Naive B cell (primary cell): ENCODE measurements at regions not wholly inside any gene's neighbourhood (a gene's known extent, or its start where the extent isn't known, plus 50 kb on each side); places are given as distances from the start of the nearest gene placed in this dataset.
A peak's percentile ranks its signal among the peaks of the same experiment; 100 is the strongest.

Source experiments
- ATAC-seq, 2 donors: fragments of 150-1000 bp; cut with Tn5 transposase; 2 replicates each; pipeline ENCODE4 v1.10.0; 2021; ENCODE audit warnings: low read depth in 2 of 2, mild to moderate bottlenecking in 2 of 2, moderate library complexity in 2 of 2
- DNase-seq: peaks from one replicate; pipeline ENCODE4 v3.0.0; 2022
- H3K27ac Mint-ChIP-seq, 6 donors: one replicate each; pipeline ENCODE4 v1.8.0; 2020 to 2022; ENCODE audit warnings: mild to moderate bottlenecking in 6 of 6, mixed read lengths in 6 of 6, moderate library complexity in 5 of 6, inconsistent platforms in 2 of 6
- H3K27me3 Mint-ChIP-seq, 3 donors: one replicate each; pipeline ENCODE4 v1.8.0; 2021 to 2022; ENCODE audit warnings: mixed read lengths in 3 of 3, mild to moderate bottlenecking in 1 of 3
- H3K36me3 Mint-ChIP-seq, 2 donors: one replicate each; pipeline ENCODE4 v1.8.0; 2020 to 2022; ENCODE audit warnings: mixed read lengths in 2 of 2, inconsistent platforms in 1 of 2, mild to moderate bottlenecking in 1 of 2
- H3K4me1 Mint-ChIP-seq, 3 donors: one replicate each; pipeline ENCODE4 v1.8.0; 2020 to 2022; ENCODE audit warnings: mixed read lengths in 3 of 3, inconsistent platforms in 1 of 3, mild to moderate bottlenecking in 1 of 3, moderate library complexity in 1 of 3
- H3K4me3 Mint-ChIP-seq, 8 donors: one replicate each; pipeline ENCODE4 v1.8.0; 2020 to 2022; ENCODE audit warnings: mild to moderate bottlenecking in 8 of 8, mixed read lengths in 8 of 8, moderate library complexity in 8 of 8, inconsistent platforms in 2 of 8
- H3K9me3 Mint-ChIP-seq, 7 donors: one replicate each; pipeline ENCODE4 v1.8.0; 2020 to 2022; ENCODE audit warnings: mixed read lengths in 7 of 7, mild to moderate bottlenecking in 5 of 7, inconsistent platforms in 2 of 7, moderate library complexity in 1 of 7

DNA sequence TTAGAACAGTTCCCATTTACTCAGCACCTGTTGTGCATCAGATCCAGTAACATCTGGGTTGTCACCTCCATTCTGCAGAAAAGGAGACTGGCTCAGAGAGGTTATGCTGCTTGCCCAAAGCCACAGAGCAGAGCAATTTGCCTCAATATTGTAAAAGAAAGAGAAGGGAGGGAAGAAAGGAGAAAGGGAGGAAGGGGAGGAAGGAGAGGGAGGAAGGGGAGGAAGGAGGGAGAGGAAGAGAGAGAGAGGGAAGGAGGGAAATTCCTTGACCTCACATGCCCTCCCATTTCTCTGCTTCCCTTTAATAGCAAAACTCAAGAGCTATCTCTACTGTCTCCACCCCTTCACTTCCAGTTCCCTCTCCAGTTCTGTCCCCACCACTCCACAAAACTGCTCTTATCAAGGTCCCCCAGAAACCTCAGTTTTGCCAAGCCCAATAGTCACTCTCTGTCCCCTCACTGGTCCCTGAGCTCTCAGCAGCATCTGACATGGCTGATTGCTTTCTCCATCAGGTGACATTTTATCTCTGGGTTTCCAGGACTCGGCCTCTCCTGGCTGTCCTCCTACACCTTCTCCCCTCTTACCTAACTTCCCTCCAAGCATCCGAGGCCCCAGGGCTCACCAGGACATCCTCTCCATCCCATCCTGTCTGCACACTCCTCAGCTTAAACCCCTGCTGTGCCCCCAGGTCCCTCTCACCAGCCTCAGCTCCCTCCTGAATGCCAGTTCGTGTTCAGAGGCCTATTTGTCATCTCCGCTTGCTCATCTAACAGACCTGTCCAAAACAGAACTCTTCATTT, 104.7 kb upstream of the LINGO1 start:
- H3K27me3 Mint-ChIP-seq = peaks cover 21 to 51% (median 49%) of the 10 kb centered on the region in 3 donors
- no peaks in the 10 kb centered on the region for H3K4me1 Mint-ChIP-seq
- no peaks in the 10 kb centered on the region for H3K36me3 Mint-ChIP-seq
- H3K27ac Mint-ChIP-seq = peak overlapping the region in 1 of 6 donors; percentile 58
- ATAC-seq = no peak
- peak overlapping the region in 1 of 8 donors; percentile 24 for H3K4me3 Mint-ChIP-seq
- H3K9me3 Mint-ChIP-seq = no peaks in the 10 kb centered on the region
- DNase-seq = no peak

DNA sequence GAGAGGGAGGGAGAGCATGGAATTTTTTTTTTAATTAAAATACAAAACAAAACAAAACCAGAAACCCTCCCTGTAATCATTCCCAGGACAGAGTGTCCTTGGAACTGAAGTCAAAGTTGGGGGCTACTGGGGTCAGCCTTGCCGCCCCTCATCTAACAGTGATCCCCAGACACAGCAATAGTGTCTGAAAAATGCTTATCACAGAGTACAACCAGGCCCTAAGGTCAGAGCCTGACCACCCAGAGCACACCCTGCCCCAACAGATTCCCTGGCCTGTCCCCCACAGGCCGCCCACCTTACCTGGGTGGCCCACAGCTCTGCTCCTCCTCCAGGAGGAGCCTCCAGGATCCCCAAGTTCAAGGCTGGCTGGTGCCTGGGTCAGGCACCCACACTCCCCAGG, 101.6 kb upstream of the LINGO1 start:
- no peak overlapping the region for H3K4me3 Mint-ChIP-seq
- H3K27ac Mint-ChIP-seq = no peak overlapping the region
- no peak for DNase-seq
- no peaks in the 10 kb centered on the region for H3K36me3 Mint-ChIP-seq
- no peak for ATAC-seq
- H3K4me1 Mint-ChIP-seq = no peaks in the 10 kb centered on the region
- peaks cover 22 to 45% (median 42%) of the 10 kb centered on the region in 3 donors for H3K27me3 Mint-ChIP-seq
- H3K9me3 Mint-ChIP-seq = no peaks in the 10 kb centered on the region

DNA sequence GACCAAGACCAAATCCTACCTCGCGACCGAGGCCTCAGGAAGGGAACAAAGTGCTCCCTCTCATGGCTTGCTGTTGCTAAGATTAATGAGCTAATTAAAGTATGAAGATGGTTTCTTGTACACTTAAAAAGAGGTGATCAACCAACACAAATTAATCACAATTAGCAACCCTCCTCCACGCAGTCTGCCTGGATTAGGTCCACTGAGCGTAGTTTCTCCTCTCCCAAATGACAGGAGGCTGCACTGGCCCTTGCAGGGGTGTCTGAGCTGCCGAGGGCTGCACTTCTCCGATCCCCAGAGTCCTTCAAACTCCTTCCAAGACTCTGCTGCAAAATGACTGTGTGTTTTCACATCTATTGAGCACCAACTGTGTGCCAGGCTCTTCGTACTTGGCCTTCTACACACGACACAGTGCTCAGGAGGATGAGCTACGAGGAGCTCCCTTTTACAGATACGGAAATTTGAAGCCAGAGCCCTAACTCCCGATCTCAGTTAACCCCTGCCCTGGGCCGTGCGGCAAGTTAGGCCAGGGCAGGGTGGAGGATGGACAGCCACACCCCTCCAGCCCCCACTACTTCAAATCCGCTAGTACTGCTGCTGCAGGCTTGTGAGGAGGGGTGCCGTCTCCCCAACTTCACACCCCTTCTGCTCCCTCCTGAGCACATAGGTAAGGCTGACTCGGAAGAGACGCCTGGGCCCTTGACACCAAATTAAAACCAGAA, 101.0 kb upstream of the LINGO1 start:
- peaks cover 22 to 46% (median 39%) of the 10 kb centered on the region in 3 donors for H3K27me3 Mint-ChIP-seq
- H3K4me1 Mint-ChIP-seq = no peaks in the 10 kb centered on the region
- DNase-seq = no peak
- H3K4me3 Mint-ChIP-seq = no peak overlapping the region
- no peaks in the 10 kb centered on the region for H3K9me3 Mint-ChIP-seq
- H3K36me3 Mint-ChIP-seq = no peaks in the 10 kb centered on the region
- no peak overlapping the region for H3K27ac Mint-ChIP-seq
- ATAC-seq = no peak

DNA sequence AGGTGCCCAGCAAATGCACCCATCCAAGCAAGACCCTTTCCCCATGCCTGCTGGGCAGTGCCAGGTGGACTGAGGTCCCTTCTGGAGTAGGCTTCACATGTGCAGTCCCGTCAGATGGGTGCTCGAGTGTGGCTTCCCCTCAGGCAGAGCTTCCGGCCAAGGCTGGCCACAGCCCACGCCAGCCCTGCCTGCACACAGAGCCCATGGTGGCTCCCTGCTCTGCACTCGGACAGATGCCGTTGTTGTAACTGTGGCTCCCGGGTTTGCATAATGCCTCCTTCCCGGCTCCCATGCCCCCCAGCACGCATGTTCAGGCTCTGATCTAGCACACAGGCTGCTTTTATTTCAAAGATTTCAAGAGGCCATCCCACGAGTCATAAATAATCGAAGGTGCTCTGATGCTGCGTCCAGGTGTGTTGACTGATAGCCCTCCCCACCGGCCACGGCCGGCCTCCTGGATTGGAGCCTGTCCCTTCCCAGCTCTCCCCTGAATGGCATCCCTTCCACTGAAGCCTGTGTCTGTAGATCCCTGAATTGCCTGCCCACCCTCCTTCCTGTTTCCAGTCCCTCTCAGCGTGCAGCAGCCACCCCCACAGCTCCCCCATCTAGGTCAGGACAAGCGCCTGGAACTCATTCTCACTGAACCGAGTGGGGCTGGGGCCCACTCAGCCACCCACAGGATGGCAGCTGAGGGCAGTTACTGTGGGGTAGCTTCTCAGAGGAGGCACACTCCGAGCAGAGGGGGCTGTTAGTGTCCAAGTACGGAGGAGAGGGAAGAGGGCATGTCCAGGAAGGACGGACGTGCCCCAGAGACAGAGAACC, 100.0 kb upstream of the LINGO1 start:
- H3K27me3 Mint-ChIP-seq = peaks cover 17 to 36% (median 29%) of the 10 kb centered on the region in 3 donors
- no peaks in the 10 kb centered on the region for H3K36me3 Mint-ChIP-seq
- ATAC-seq = no peak
- no peak for DNase-seq
- no peak overlapping the region for H3K27ac Mint-ChIP-seq
- H3K4me1 Mint-ChIP-seq = no peaks in the 10 kb centered on the region
- H3K9me3 Mint-ChIP-seq = no peaks in the 10 kb centered on the region
- no peak overlapping the region for H3K4me3 Mint-ChIP-seq

DNA sequence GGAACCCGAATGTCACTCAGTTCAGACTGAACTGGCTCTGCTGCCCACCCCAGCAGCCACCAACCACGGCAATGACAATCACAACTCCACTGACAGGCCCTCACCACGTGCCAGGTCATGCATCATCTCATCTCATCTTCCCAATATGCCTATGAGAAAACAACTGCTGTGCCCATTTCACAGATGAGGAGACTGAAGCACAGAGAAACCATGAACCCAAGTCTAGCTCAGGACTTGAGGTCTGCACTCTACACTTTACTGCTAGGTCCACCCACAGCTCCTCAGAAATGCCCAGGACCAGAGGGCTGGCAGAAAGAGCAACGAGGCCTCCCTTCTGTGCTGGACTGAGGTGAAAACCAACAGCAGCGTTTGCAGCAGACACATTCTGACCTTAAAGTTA, 99.2 kb upstream of the LINGO1 start:
- Mint-ChIP-seq H3K4me1 (no peaks in the 10 kb centered on the region), H3K9me3 (no peaks in the 10 kb centered on the region), H3K27ac (no peak overlapping the region), H3K36me3 (no peaks in the 10 kb centered on the region), H3K4me3 (no peak overlapping the region), H3K27me3 (peaks cover 17 to 28% (median 21%) of the 10 kb centered on the region in 3 donors)
- no peak for ATAC-seq
- DNase-seq = no peak

DNA sequence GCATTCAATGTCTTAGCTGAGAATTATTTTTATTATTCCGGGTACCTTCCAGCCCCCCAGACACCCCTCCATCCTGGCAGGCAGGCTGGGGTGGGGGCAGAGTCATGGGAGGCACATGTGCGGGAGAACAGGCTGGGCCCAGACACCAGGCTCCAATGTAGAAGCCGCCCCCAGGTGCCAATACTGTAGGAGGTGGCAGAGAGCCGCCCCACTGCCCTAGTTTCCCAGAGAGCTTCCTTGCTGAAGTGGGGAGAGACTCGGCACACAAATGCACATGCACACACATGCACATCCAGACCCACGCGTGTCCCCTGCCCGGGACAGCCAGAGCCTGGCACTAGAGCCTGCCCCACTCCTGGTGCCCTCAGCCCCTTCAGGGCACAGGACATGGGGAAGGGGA, 98.4 kb upstream of the LINGO1 start:
- no peaks in the 10 kb centered on the region for H3K4me1 Mint-ChIP-seq
- H3K4me3 Mint-ChIP-seq = no peak overlapping the region
- no peaks in the 10 kb centered on the region for H3K36me3 Mint-ChIP-seq
- no peaks in the 10 kb centered on the region for H3K9me3 Mint-ChIP-seq
- peaks cover 14 to 28% (median 22%) of the 10 kb centered on the region in 3 donors for H3K27me3 Mint-ChIP-seq
- DNase-seq (no peak), ATAC-seq (no peak)
- H3K27ac Mint-ChIP-seq = no peak overlapping the region

DNA sequence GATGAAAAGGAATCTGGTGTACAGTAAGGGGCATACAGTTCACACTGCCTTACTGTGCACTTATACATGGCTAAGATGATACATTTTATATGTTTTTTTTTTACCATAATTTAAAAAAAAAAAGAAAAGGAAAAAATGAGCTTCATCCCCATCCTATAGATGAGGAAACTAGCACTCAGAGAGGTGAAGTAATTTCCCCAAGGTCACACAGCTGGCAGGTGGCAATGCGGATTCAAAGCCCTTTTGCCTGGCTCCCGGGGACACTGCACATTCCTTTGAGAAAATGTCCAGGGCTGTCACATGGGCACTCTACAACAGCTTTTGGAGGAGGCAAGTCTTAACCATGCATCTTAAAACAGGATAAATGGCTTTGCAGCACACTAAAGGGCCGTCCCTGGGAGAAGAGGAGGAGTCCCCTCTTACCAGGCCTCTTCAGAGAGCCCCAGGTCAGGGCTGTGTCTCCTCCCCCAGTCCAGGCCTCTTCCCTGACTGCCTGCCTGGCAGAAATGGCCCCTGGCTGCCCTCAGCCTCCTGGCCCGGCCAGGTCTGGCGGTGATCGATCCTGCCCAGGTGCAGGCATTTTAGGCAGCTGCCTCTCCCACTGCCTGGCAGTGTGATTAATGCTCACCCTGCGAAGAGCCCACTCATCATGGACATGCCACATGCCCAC, 95.1 kb upstream of the LINGO1 start:
- no peaks in the 10 kb centered on the region for H3K36me3 Mint-ChIP-seq
- H3K27me3 Mint-ChIP-seq = peaks cover 4 to 22% (median 11%) of the 10 kb centered on the region in 3 donors
- no peak for ATAC-seq
- no peak overlapping the region for H3K4me3 Mint-ChIP-seq
- DNase-seq = no peak
- H3K9me3 Mint-ChIP-seq = no peaks in the 10 kb centered on the region
- H3K27ac Mint-ChIP-seq = no peak overlapping the region
- no peaks in the 10 kb centered on the region for H3K4me1 Mint-ChIP-seq

DNA sequence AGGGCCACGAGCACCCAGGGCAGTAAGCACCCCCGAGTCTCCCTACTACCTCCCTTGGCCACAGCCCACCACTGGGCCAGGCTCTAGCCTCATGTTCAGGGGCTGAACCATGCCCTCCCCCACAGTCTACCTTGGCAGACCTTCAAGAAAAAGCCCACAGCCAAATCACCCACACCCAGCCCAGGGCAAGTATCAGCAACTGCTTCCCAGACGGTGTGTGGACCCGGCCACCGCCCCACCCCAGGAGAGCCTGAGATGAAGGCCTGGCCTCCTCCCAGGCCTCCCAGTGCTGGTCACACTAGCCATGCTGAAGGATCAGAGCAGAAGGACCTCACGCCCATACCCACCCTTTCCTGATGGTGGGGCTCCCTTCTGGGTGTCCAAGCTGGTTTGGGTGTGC, 92.0 kb upstream of the LINGO1 start:
- no peak for DNase-seq
- H3K27me3 Mint-ChIP-seq = peaks cover 9 to 33% (median 19%) of the 10 kb centered on the region in 3 donors
- ATAC-seq = no peak
- H3K27ac Mint-ChIP-seq = no peak overlapping the region
- no peaks in the 10 kb centered on the region for H3K36me3 Mint-ChIP-seq
- H3K4me3 Mint-ChIP-seq = no peak overlapping the region
- no peaks in the 10 kb centered on the region for H3K9me3 Mint-ChIP-seq
- no peaks in the 10 kb centered on the region for H3K4me1 Mint-ChIP-seq

DNA sequence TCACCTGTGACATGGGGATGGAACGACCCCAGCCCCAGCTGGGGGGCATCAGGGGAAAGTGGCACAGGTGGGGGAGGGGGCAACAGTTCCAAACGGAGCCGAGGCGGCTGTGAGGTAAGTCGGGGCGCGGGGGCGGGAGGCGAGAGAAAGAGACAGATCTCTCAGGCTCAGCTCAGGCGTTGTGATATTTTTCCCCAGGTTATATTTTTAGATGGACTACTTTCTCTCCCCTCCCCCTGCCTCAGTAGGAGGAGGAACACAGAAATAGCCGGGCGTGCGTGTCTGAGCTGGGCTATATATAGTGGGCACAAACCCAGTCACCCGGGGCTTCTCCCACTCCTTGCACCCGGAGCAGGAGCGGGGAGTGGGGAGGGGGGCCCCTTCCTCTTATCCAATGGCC, 91.0 kb upstream of the LINGO1 start:
- Mint-ChIP-seq H3K9me3 (no peaks in the 10 kb centered on the region), H3K27ac (no peak overlapping the region), H3K4me1 (no peaks in the 10 kb centered on the region), H3K36me3 (no peaks in the 10 kb centered on the region), H3K4me3 (no peak overlapping the region), H3K27me3 (peaks cover 9 to 28% (median 24%) of the 10 kb centered on the region in 3 donors)
- ATAC-seq (no peak), DNase-seq (no peak)

DNA sequence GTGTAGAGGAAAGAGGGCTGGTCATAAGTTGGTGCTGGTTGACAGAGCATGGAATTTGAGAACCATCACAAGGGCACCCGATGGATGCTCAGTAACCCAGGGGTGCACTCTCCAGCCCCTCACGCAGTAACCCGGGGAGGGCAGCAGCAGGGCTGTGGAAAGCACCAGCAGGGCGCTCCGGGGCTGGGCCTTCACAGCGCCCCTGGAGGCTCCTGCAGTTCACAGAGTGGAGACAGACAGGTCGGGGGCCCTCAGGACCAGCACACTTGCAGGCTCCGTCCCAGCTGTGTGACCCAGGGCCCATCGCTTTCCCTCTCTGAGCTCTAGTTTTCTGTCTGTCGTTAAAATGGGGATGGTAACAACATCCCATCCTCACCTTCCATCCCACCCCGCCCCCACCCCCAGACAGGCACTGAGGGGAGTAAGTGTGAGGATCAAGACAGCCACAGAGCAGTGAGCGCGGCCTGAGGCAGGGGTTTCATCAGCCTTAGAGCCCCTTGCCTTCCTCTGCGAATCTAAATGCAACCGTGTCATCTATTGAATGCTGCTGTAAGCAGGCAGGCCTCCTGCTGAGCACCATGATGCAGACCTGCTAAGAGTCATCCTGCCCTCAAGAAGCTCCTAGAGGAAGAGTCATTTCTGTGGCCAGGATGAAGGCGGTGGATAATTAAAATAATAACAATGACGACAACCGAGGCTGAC, 90.2 kb upstream of the LINGO1 start:
- no peaks in the 10 kb centered on the region for H3K9me3 Mint-ChIP-seq
- no peaks in the 10 kb centered on the region for H3K36me3 Mint-ChIP-seq
- no peaks in the 10 kb centered on the region for H3K4me1 Mint-ChIP-seq
- no peak for ATAC-seq
- no peak for DNase-seq
- H3K27ac Mint-ChIP-seq = no peak overlapping the region
- H3K4me3 Mint-ChIP-seq = no peak overlapping the region
- peaks cover 9 to 27% (median 24%) of the 10 kb centered on the region in 3 donors for H3K27me3 Mint-ChIP-seq

DNA sequence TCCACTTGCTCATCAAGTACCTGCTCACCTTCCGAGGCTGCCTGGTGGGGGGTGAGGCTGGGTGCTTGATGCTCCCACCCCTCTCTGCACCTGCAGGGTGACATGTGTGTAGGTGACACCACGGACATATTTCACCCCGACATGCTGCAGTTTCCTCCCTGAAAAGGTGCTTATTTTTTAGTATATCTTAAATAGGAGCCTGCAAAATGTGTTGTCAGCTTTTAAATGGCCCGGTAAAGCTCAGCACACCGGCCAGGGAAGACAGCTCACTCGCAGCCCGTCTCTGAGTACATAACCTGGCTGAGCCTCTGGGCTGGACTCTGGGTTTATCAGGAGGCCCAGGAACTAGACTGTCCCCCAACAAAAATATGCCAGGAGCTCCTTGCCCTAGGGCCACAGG, 89.3 kb upstream of the LINGO1 start:
- peaks cover 11 to 29% (median 26%) of the 10 kb centered on the region in 3 donors for H3K27me3 Mint-ChIP-seq
- no peak for ATAC-seq

DNA sequence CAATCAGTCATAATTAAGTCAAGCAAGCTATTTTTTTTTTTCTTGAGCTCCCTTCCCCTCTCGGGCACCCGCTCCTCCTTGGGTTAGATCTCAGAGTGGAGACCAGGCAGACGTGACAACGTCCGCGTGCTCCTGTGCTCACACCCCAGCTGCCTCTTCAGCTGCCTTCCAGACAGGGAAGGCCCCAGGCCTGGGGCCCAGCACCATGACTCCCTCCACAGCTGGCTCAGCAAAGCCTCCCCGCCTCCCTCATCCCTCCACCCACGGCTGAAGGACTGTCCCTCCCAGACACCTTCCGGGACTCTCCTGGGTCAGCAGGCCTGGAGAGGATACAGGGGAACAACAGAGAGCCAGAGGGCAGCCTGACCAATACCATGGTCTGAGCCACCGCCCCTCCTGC, 87.9 kb upstream of the LINGO1 start:
- DNase-seq = no peak
- no peak overlapping the region for H3K4me3 Mint-ChIP-seq
- H3K27me3 Mint-ChIP-seq = peaks cover 21 to 38% (median 30%) of the 10 kb centered on the region in 3 donors
- H3K9me3 Mint-ChIP-seq = no peaks in the 10 kb centered on the region
- H3K4me1 Mint-ChIP-seq = peaks cover 0 to 3% (median 0%) of the 10 kb centered on the region in 3 donors
- no peaks in the 10 kb centered on the region for H3K36me3 Mint-ChIP-seq
- no peak for ATAC-seq
- no peak overlapping the region for H3K27ac Mint-ChIP-seq

More for the DNA sequence above, 89.3 kb upstream of the LINGO1 start:
- H3K4me1 Mint-ChIP-seq = no peaks in the 10 kb centered on the region
- H3K4me3 Mint-ChIP-seq = no peak overlapping the region
- H3K36me3 Mint-ChIP-seq = no peaks in the 10 kb centered on the region
- no peak overlapping the region for H3K27ac Mint-ChIP-seq
- no peaks in the 10 kb centered on the region for H3K9me3 Mint-ChIP-seq
- no peak for DNase-seq

DNA sequence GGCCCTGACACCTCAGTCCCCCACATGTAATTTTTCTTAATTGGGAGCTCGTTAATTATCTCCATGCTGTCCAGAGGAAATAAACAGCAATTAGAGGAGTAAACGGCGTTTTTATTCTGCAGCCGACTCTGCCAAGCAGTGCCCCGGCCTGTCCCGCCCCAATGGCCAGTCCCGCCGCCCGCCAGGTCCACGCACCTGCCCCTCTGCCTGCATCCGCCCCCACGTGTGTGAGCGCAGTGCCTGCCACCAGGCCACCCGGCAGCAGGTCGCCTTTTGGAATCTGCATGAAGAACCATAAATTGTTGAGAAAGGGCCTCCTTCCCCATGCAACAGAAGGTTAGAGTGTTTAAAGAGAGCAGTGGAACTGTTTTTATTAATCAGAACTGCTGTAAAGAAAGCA, 87.5 kb upstream of the LINGO1 start:
- no peak for DNase-seq
- Mint-ChIP-seq H3K27me3 (peaks cover 26 to 39% (median 33%) of the 10 kb centered on the region in 3 donors), H3K4me1 (peaks cover 0 to 3% (median 0%) of the 10 kb centered on the region in 3 donors)

More for the DNA sequence above, 87.5 kb upstream of the LINGO1 start:
- Mint-ChIP-seq H3K4me3 (no peak overlapping the region), H3K9me3 (no peaks in the 10 kb centered on the region), H3K36me3 (no peaks in the 10 kb centered on the region), H3K27ac (no peak overlapping the region)
- ATAC-seq = no peak
